Muscle layer of duodenum (tissue), 2 donors: ENCODE measurements at regions not wholly inside any gene's neighbourhood (a gene's known extent, or its start where the extent isn't known, plus 50 kb on each side); places are given as distances from the start of the nearest gene placed in this dataset.
"Not testable (repeated sequence)": the region's sequence is repeated elsewhere in the genome, so short reads cannot be mapped to it uniquely, and the experiment has no call there.

Experiments used
- H3K27ac ChIP-seq: one replicate; pipeline ENCODE4 v1.7.0; 2013; ENCODE audit warnings: mild to moderate bottlenecking, low read length
- H3K27me3 ChIP-seq: one replicate; pipeline ENCODE4 v1.7.0; 2013; ENCODE audit warnings: low read depth, mild to moderate bottlenecking, control low read depth, low read length
- H3K36me3 ChIP-seq, 2 donors: one replicate each; pipeline ENCODE4 v1.7.0; 2013; ENCODE audit warnings: low read length in 2 of 2, control low read depth in 1 of 2, mild to moderate bottlenecking in 1 of 2; ENCODE audit not compliant: insufficient read depth in 2 of 2, control insufficient read depth in 1 of 2
- H3K4me1 ChIP-seq, 2 donors: one replicate each; pipeline ENCODE4 v1.7.0; 2013; ENCODE audit warnings: low read length in 2 of 2, mild to moderate bottlenecking in 2 of 2, control low read depth in 1 of 2, moderate library complexity in 1 of 2; ENCODE audit not compliant: insufficient read depth in 2 of 2, control insufficient read depth in 1 of 2
- H3K4me3 ChIP-seq, 2 donors: one replicate each; pipeline ENCODE4 v1.7.0; 2013; ENCODE audit warnings: low read length in 2 of 2, low read depth in 1 of 2, mild to moderate bottlenecking in 1 of 2
- H3K9me3 ChIP-seq, 2 donors: one replicate each; pipeline ENCODE4 v1.7.0; 2013; ENCODE audit warnings: low read length in 2 of 2, control low read depth in 1 of 2, mild to moderate bottlenecking in 1 of 2; ENCODE audit not compliant: control insufficient read depth in 1 of 2
- donor health status: healthy.

- H3K27me3 ChIP-seq = no peaks in the 10 kb centered on the region
- H3K4me1 ChIP-seq = no peaks in the 10 kb centered on the region
- no peak overlapping the region for H3K27ac ChIP-seq
- H3K36me3 ChIP-seq = no peaks in the 10 kb centered on the region
- H3K4me3 ChIP-seq = no peak overlapping the region
- H3K9me3 ChIP-seq = no peaks in the 10 kb centered on the region
Observed at GRCh38 chr14:43795600-43796228, 711.4 kb downstream of the FSCB start.

GRCh38 chr14:43793579-43793978 is 713.5 kb downstream of the FSCB start:
- no peaks in the 10 kb centered on the region for H3K27me3 ChIP-seq
- H3K4me1 ChIP-seq = no peaks in the 10 kb centered on the region
- H3K36me3 ChIP-seq = no peaks in the 10 kb centered on the region
- no peak overlapping the region for H3K27ac ChIP-seq
- no peak overlapping the region for H3K4me3 ChIP-seq
- H3K9me3 ChIP-seq = no peaks in the 10 kb centered on the region

GRCh38 chr14:43792980-43793379 is 714.1 kb downstream of the FSCB start:
- H3K27me3 ChIP-seq = no peaks in the 10 kb centered on the region
- no peak overlapping the region for H3K4me3 ChIP-seq
- no peaks in the 10 kb centered on the region for H3K9me3 ChIP-seq
- H3K4me1 ChIP-seq = no peaks in the 10 kb centered on the region
- no peak overlapping the region for H3K27ac ChIP-seq
- H3K36me3 ChIP-seq = no peaks in the 10 kb centered on the region

DNA sequence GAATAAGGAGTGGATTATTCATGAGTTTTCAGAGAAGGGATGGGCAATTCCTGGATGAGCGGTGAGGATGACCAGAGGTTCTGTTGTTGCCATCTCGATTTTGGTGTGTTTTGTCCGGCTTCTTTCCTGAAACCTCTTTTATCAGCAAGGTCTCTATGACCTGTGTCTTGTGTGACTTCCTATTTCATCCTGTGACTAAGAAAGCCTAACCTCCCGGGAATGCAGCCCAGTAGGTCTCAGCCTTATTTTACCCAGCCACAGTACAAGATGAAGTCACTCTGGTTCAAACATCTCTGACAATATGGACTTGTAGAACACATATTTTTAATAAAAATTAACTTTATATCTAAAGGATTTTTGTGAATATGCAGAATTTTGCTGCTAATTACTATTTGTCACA is 716.4 kb downstream of the FSCB start:
- no peaks in the 10 kb centered on the region for H3K4me1 ChIP-seq
- H3K27ac ChIP-seq = no peak overlapping the region
- peaks cover 0 to 3% of the 10 kb centered on the region in 2 donors for H3K9me3 ChIP-seq
- H3K27me3 ChIP-seq = no peaks in the 10 kb centered on the region
- H3K36me3 ChIP-seq = no peaks in the 10 kb centered on the region
- H3K4me3 ChIP-seq = no peak overlapping the region

DNA sequence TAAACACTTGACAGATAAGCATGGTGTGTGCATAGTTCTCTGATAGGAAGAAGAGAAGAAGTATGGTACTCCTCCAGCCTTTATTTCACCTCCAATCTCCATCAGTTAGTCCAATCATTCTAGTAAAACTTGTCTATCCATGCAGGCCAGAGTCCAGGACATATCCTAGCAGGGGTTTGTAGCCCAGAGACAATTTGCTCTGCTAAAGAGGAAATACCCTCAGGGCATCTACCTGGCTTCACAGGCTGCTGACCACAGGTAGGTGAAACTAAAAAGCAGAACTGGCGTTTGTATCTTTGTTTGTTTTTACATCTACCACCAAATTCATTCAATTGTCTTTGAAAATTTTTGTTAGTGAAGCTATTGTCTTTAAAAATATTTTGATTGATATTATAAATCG is 717.6 kb downstream of the FSCB start:
- Histone ChIP-seq H3K4me1 (no peaks in the 10 kb centered on the region), H3K27ac (no peak overlapping the region), H3K27me3 (no peaks in the 10 kb centered on the region), H3K36me3 (no peaks in the 10 kb centered on the region), H3K4me3 (no peak overlapping the region), H3K9me3 (peaks cover 0 to 3% of the 10 kb centered on the region in 2 donors)

DNA sequence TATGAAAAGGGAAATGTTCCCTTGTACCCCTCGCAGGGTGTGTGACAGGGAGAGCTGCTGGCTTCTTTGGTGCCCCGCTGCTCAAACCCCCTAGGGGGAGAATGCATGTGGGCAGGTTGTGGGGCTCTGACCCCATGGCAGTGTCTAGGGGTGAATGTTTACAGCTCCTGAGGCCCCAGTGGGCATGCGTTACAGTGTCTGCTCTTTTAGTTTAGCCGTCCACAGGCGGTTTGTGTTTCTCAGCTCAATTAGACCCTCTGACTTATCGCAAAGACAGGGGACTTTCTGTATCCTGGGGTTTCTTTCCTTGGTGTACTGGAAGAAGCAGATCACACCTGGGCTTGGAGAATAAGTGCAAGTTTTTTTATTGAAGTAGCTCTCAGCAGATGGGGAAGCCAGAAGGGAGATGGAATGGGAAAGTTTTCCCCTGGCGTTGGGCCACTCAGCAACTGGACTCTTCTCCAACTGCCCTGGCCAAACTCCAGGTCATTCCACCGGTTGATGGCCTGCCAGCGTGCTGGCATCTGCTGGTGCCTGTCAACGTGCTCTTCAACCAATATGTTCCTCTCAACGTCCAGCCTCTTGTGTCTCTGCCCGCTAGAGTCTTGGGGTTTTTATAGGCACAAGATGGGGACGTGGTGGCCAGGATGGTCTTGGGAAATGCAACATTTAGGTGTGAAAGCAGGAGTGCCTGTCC is 720.9 kb downstream of the FSCB start:
- peaks cover 0 to 3% of the 10 kb centered on the region in 2 donors for H3K9me3 ChIP-seq
- H3K4me3 ChIP-seq = no peak overlapping the region
- H3K27ac ChIP-seq = no peak overlapping the region
- no peaks in the 10 kb centered on the region for H3K36me3 ChIP-seq
- no peaks in the 10 kb centered on the region for H3K4me1 ChIP-seq
- no peaks in the 10 kb centered on the region for H3K27me3 ChIP-seq

DNA sequence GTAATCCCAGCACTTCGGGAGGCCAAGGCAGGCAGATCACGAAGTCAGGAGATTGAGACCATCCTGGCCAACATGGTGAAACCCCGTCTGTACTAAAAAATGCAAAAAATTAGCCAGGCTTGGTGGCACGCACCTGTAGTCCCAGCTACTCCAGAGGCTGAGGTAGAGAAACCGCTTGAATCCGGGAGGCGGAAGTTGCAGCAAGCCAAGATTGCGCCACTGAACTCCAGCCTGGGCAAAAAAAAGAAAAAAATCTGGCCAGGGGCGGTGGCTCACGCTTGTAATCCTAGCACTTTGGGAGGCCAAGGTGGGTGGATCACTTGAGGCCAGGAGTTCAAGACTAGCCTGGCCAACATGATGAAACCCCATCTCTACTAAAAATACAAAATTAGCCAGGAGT is 722.7 kb downstream of the FSCB start:
- not testable (repeated sequence) for H3K9me3 ChIP-seq, H3K27ac ChIP-seq, H3K36me3 ChIP-seq, H3K4me1 ChIP-seq, H3K27me3 ChIP-seq, H3K4me3 ChIP-seq

- H3K9me3 ChIP-seq = peaks cover 0 to 11% of the 10 kb centered on the region in 2 donors
- no peaks in the 10 kb centered on the region for H3K36me3 ChIP-seq
- no peaks in the 10 kb centered on the region for H3K4me1 ChIP-seq
- no peak overlapping the region for H3K4me3 ChIP-seq
- no peak overlapping the region for H3K27ac ChIP-seq
- H3K27me3 ChIP-seq = no peaks in the 10 kb centered on the region
Observed at GRCh38 chr14:43778937-43779639, 728.0 kb downstream of the FSCB start.

DNA sequence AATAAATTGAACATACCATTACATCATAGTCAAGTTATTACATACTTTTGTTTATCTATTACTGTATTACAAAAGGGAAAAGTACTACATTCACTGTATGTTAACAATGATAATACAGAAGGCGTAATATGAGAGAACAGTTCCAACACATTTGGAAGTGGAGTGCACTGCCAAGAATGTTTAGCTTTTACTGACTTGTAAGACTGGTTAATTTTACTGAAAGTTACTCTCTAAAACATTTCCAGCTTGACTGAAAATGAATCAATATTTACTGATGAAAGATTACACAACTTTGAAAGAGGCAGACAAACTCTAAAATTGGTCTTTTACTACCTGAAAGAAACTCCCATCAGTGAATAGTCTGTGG is 728.5 kb downstream of the FSCB start:
- H3K9me3 ChIP-seq = peaks cover 0 to 11% of the 10 kb centered on the region in 2 donors
- H3K27me3 ChIP-seq = no peaks in the 10 kb centered on the region
- no peak overlapping the region for H3K4me3 ChIP-seq
- H3K36me3 ChIP-seq = no peaks in the 10 kb centered on the region
- no peak overlapping the region for H3K27ac ChIP-seq
- H3K4me1 ChIP-seq = no peaks in the 10 kb centered on the region

GRCh38 chr14:43765474-43765873 is 741.6 kb downstream of the FSCB start:
- Histone ChIP-seq H3K9me3 (no peaks in the 10 kb centered on the region), H3K4me3 (no peak overlapping the region), H3K27me3 (no peaks in the 10 kb centered on the region), H3K36me3 (no peaks in the 10 kb centered on the region), H3K27ac (no peak overlapping the region), H3K4me1 (no peaks in the 10 kb centered on the region)

DNA sequence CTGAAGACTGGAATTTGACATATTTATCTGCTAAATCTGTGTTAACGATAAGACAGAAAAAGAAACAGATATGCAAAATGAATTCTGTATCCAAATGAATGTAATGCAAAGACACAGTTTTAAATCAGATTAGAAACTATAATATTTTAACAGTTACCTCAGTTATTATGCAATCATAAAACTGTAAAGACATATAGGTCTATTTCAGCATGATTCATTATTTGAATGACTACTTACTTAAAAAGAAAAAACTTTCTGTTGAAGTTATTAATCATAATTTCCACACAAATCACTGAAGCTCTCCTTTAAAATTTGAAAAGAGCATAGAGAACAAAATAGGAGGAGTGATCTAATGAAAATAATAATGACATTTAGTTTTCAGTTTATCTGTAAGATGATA is 742.6 kb downstream of the FSCB start:
- Histone ChIP-seq H3K4me3 (no peak overlapping the region), H3K27me3 (no peaks in the 10 kb centered on the region), H3K4me1 (no peaks in the 10 kb centered on the region), H3K36me3 (no peaks in the 10 kb centered on the region), H3K9me3 (no peaks in the 10 kb centered on the region), H3K27ac (no peak overlapping the region)
